Renal pelvis (tissue), 1 donor: ENCODE measurements at regions not wholly inside any gene's neighbourhood (a gene's known extent, or its start where the extent isn't known, plus 50 kb on each side); places are given as distances from the start of the nearest gene placed in this dataset.

Experiments used
- DNase-seq: peaks from one replicate; pipeline ENCODE4 v3.0.0-alpha.2; 2013

GRCh38 chr17:52227926-52228325, 69.4 kb upstream of the CA10 start:
- DNase-seq = no peak

- DNase-seq = no peak
These were observed 54.9 kb upstream of the CA10 start for GRCh38 chr17:52213451-52213850.

GRCh38 chr17:52212851-52213250, 54.3 kb upstream of the CA10 start:
- no peak for DNase-seq

- no peak for DNase-seq
These were observed 51.0 kb upstream of the CA10 start for GRCh38 chr17:52209507-52209906.
